Stimulated activated CD4-positive, alpha-beta T cell treated with anti-CD3 and anti-CD28 coated beads, TNF-alpha, amount 100 ng/mL, for 4 hours (primary cell): ENCODE measurements at regions not wholly inside any gene's neighbourhood (a gene's known extent, or its start where the extent isn't known, plus 50 kb on each side); places are given as distances from the start of the nearest gene placed in this dataset.
"Not testable (repeated sequence)": the region's sequence is repeated elsewhere in the genome, so short reads cannot be mapped to it uniquely, and the experiment has no call there.

ENCODE experiments used
- DNase-seq, 3 experiments: peaks; one replicate each; pipeline ENCODE4 v3.0.0-alpha.2; 2020; ENCODE audit warnings: low read depth in 3 of 3

GRCh38 chr10:38209332-38209731 is 115.2 kb downstream of the ZNF37A start:
- no peak for DNase-seq

- DNase-seq = not testable (repeated sequence)
Observed at GRCh38 chr10:38209748-38210147, 115.6 kb downstream of the ZNF37A start.

GRCh38 chr10:38212460-38212859 is 118.3 kb downstream of the ZNF37A start:
- DNase-seq = no peak

GRCh38 chr10:38226385-38226784 is 132.2 kb downstream of the ZNF37A start:
- no peak for DNase-seq

GRCh38 chr10:38228394-38228793 is 134.3 kb downstream of the ZNF37A start:
- DNase-seq = no peak

GRCh38 chr10:38238479-38238878 is 144.3 kb downstream of the ZNF37A start:
- DNase-seq = not testable (repeated sequence)

- not testable (repeated sequence) for DNase-seq
Observed at GRCh38 chr10:38242061-38242649, 148.0 kb downstream of the ZNF37A start.

GRCh38 chr10:38248113-38248512 is 154.0 kb downstream of the ZNF37A start:
- not testable (repeated sequence) for DNase-seq

GRCh38 chr10:38252551-38252950 is 158.4 kb downstream of the ZNF37A start:
- DNase-seq = not testable (repeated sequence)

GRCh38 chr10:38267555-38267954 is 173.4 kb downstream of the ZNF37A start:
- not testable (repeated sequence) for DNase-seq

- not testable (repeated sequence) for DNase-seq
Observed at GRCh38 chr10:38271031-38271430, 176.9 kb downstream of the ZNF37A start.

- not testable (repeated sequence) for DNase-seq
Observed at GRCh38 chr10:38274879-38275278, 180.7 kb downstream of the ZNF37A start.

GRCh38 chr10:38292560-38292959 is 198.4 kb downstream of the ZNF37A start:
- DNase-seq = not testable (repeated sequence)

GRCh38 chr10:38310111-38310510 is 216.0 kb downstream of the ZNF37A start:
- not testable (repeated sequence) for DNase-seq

GRCh38 chr10:38315090-38315805 is 221.1 kb downstream of the ZNF37A start:
- DNase-seq = not testable (repeated sequence)

- not testable (repeated sequence) for DNase-seq
Observed at GRCh38 chr10:38321393-38321792, 227.3 kb downstream of the ZNF37A start.

GRCh38 chr10:38330306-38330705 is 236.2 kb downstream of the ZNF37A start:
- DNase-seq = not testable (repeated sequence)

- DNase-seq = not testable (repeated sequence)
Observed at GRCh38 chr10:38331106-38331505, 237.0 kb downstream of the ZNF37A start.

GRCh38 chr10:38333699-38334098 is 239.6 kb downstream of the ZNF37A start:
- DNase-seq = not testable (repeated sequence)

- not testable (repeated sequence) for DNase-seq
Observed at GRCh38 chr10:38350645-38351044, 256.5 kb downstream of the ZNF37A start.

- not testable (repeated sequence) for DNase-seq
Observed at GRCh38 chr10:38354410-38354809, 260.3 kb downstream of the ZNF37A start.

GRCh38 chr10:38355911-38356526 is 261.9 kb downstream of the ZNF37A start:
- DNase-seq = peak; percentile 56 to 67 (median 65)

GRCh38 chr10:38356527-38356926 is 262.4 kb downstream of the ZNF37A start:
- DNase-seq = not testable (repeated sequence)
